ENCODE measurements at regions not wholly inside any gene's neighbourhood (a gene's known extent, or its start where the extent isn't known, plus 50 kb on each side); places are given as distances from the start of the nearest gene placed in this dataset.

DNA sequence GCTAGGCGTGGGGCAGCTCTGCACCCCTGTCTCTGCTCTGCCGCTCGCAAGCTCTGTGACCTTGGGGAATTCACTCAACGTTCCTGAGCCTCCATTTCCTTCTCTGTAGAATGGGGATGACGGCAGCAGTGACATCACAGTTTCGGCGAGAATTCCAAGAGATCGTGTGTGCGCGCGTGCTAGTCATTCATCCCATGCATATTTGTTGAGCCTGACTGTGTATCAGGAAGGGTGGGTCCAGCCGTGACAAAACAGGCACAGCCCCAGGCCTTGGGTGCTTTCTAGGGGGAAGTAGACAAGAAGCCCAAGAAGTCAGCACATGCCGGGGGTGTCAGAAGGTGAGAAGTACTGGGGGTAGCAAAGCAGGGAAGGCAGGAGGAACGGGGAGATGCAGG is 145.6 kb upstream of the NCOR2 start:
- Mint-ChIP-seq H3K36me3 (ENCODE audit: low read depth, unreplicated experiment) (peaks cover 1% of the 10 kb centered on the region), H3K27ac (ENCODE audit: unreplicated experiment) (no peak overlapping the region), H3K4me1 (ENCODE audit: low read depth, unreplicated experiment) (peaks cover 16% of the 10 kb centered on the region), H3K27me3 (ENCODE audit: low read depth, unreplicated experiment) (peaks cover 4% of the 10 kb centered on the region), H3K9me3 (ENCODE audit: unreplicated experiment) (no peaks in the 10 kb centered on the region), H3K4me3 (ENCODE audit: unreplicated experiment) (no peak overlapping the region)
- peak overlapping the region; percentile 83 for H3K4me2 ChIP-seq (ENCODE audit: low read length)
- no peak for FAIRE-seq
- no peaks in the 10 kb centered on the region for H3K27me3 ChIP-seq (ENCODE audit: insufficient read depth, low read length)
- H3K9me3 ChIP-seq (ENCODE audit: insufficient read depth, low read depth, low read length), result no peaks in the 10 kb centered on the region
- no peaks in the 10 kb centered on the region for H4K20me1 ChIP-seq (ENCODE audit: insufficient read depth, low read length)
- TF ChIP-seq, protein P1, sequence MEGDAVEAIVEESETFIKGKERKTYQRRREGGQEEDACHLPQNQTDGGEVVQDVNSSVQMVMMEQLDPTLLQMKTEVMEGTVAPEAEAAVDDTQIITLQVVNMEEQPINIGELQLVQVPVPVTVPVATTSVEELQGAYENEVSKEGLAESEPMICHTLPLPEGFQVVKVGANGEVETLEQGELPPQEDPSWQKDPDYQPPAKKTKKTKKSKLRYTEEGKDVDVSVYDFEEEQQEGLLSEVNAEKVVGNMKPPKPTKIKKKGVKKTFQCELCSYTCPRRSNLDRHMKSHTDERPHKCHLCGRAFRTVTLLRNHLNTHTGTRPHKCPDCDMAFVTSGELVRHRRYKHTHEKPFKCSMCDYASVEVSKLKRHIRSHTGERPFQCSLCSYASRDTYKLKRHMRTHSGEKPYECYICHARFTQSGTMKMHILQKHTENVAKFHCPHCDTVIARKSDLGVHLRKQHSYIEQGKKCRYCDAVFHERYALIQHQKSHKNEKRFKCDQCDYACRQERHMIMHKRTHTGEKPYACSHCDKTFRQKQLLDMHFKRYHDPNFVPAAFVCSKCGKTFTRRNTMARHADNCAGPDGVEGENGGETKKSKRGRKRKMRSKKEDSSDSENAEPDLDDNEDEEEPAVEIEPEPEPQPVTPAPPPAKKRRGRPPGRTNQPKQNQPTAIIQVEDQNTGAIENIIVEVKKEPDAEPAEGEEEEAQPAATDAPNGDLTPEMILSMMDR (IDR thresholded peaks at IDR 0.05; ENCODE audit: insufficient read depth, low read depth, low read length), result no peak
- no peak for TF ChIP-seq EZH2 (IDR thresholded peaks at IDR 0.05; ENCODE audit: insufficient read depth, low read length)
- H3K9ac ChIP-seq (ENCODE audit: low read length), result peak overlapping the region; percentile 66
- no peaks in the 10 kb centered on the region for H3K36me3 ChIP-seq (ENCODE audit: insufficient read depth, low read length)
- H3K4me1 ChIP-seq (ENCODE audit: insufficient read depth, low read length), result peaks cover 15% of the 10 kb centered on the region
- peak overlapping the region; percentile 50 for H3K4me3 ChIP-seq (ENCODE audit: insufficient read depth, low read depth, low read length)
- peak overlapping the region; percentile 74 for H2AFZ ChIP-seq (ENCODE audit: low read depth, low read length)
- no peaks in the 10 kb centered on the region for H3K79me2 ChIP-seq (ENCODE audit: insufficient read depth, low read length)
- H3K27ac ChIP-seq (ENCODE audit: low read depth, low read length), result peak overlapping the region; percentile 58
- peak; percentile 66 for DNase-seq (ENCODE audit: low read depth)

DNA sequence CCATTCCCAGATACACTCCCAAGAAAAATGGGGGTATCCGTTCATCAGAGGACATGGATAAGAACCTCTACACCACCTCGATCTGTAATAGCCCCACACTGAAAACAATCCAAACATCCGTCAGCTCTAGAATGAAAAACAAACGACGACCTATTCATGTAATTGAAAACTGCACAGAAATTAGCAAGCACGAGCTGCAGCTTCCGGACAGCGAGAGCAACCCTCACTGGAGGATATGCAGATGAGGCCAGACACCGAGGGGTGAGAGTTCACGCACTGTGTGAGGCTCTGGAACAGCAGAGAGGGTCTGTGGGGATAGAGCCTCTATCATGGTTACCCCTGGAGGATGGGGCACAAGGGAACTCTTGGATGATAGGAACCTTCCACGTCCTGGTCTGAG is 143.9 kb upstream of the NCOR2 start:
- Histone ChIP-seq H3K27ac (ENCODE audit: low read depth, low read length) (no peak overlapping the region), H3K9ac (ENCODE audit: low read length) (no peak overlapping the region), H2AFZ (ENCODE audit: low read depth, low read length) (no peak overlapping the region), H4K20me1 (ENCODE audit: insufficient read depth, low read length) (no peaks in the 10 kb centered on the region), H3K79me2 (ENCODE audit: insufficient read depth, low read length) (no peaks in the 10 kb centered on the region), H3K4me3 (ENCODE audit: insufficient read depth, low read depth, low read length) (no peak overlapping the region), H3K4me1 (ENCODE audit: insufficient read depth, low read length) (peaks cover 15% of the 10 kb centered on the region), H3K4me2 (ENCODE audit: low read length) (no peak overlapping the region), H3K27me3 (ENCODE audit: insufficient read depth, low read length) (no peaks in the 10 kb centered on the region), H3K36me3 (ENCODE audit: insufficient read depth, low read length) (no peaks in the 10 kb centered on the region), H3K9me3 (ENCODE audit: insufficient read depth, low read depth, low read length) (peaks cover 5% of the 10 kb centered on the region)
- H3K36me3 Mint-ChIP-seq (ENCODE audit: low read depth, unreplicated experiment), result peaks cover 1% of the 10 kb centered on the region
- H3K27me3 Mint-ChIP-seq (ENCODE audit: low read depth, unreplicated experiment), result peaks cover 5% of the 10 kb centered on the region
- peaks cover 16% of the 10 kb centered on the region for H3K4me1 Mint-ChIP-seq (ENCODE audit: low read depth, unreplicated experiment)
- DNase-seq (ENCODE audit: low read depth) (no peak), FAIRE-seq (no peak)
- H3K4me3 Mint-ChIP-seq (ENCODE audit: unreplicated experiment), result no peak overlapping the region
- no peak overlapping the region for H3K27ac Mint-ChIP-seq (ENCODE audit: unreplicated experiment)
- H3K9me3 Mint-ChIP-seq (ENCODE audit: unreplicated experiment), result peaks cover under 1% of the 10 kb centered on the region
- TF ChIP-seq, protein P1 (IDR thresholded peaks at IDR 0.05; ENCODE audit: insufficient read depth, low read depth, low read length), result no peak
- TF ChIP-seq EZH2 (IDR thresholded peaks at IDR 0.05; ENCODE audit: insufficient read depth, low read length), result no peak

DNA sequence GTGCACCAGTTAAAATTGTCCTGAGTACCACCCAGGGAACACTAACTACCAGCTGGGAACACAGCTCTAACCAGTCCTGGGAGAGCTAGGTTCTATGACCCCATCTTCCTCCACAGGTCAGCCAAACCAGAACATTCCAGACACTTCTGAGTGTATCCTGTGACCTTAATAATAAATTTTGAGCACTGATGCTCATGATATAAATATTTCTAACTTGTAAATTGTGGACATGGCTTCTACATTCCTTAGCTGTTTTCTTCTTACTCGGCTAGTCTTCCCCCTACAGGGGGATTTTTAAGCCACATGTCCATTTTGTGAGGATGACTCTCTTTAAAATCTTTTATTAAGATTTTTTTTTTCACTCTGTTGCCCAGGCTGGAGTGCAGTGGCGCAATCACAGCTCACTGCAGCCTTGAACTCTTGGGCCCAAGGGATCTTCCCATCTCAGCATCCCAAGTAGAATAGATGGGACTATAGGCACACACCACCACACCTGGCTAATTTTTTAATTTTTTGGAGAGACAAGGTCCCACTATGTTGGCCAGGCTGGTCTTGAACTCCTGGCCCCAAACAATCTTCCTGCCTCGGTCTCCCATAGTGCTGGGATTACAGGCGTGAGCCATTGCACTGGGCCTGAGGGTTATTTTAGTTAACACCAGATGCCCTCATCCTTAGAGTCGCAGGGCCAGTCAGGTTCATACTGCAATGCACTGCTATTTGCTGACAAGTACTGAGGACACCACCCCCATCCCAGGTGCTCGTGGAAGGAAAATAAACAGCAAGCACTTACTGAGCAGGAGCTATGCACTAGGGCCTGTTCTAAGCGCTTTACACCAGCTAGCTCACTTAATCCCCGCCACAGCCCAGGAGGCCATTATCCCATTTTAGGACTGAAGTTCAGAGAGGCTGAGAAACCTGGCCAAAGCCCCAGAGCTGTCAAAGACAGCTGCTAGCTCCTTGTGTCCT is 142.6 kb upstream of the NCOR2 start:
- DNase-seq (ENCODE audit: low read depth) (peak; percentile 81), FAIRE-seq (no peak)
- Histone ChIP-seq H3K4me2 (ENCODE audit: low read length) (no peak overlapping the region), H4K20me1 (ENCODE audit: insufficient read depth, low read length) (no peaks in the 10 kb centered on the region), H3K4me1 (ENCODE audit: insufficient read depth, low read length) (peaks cover 15% of the 10 kb centered on the region), H3K4me3 (ENCODE audit: insufficient read depth, low read depth, low read length) (no peak overlapping the region), H3K27me3 (ENCODE audit: insufficient read depth, low read length) (no peaks in the 10 kb centered on the region), H2AFZ (ENCODE audit: low read depth, low read length) (no peak overlapping the region), H3K9me3 (ENCODE audit: insufficient read depth, low read depth, low read length) (peaks cover 5% of the 10 kb centered on the region), H3K79me2 (ENCODE audit: insufficient read depth, low read length) (no peaks in the 10 kb centered on the region), H3K36me3 (ENCODE audit: insufficient read depth, low read length) (no peaks in the 10 kb centered on the region), H3K9ac (ENCODE audit: low read length) (no peak overlapping the region), H3K27ac (ENCODE audit: low read depth, low read length) (no peak overlapping the region)
- Mint-ChIP-seq H3K4me1 (ENCODE audit: low read depth, unreplicated experiment) (peaks cover 16% of the 10 kb centered on the region), H3K36me3 (ENCODE audit: low read depth, unreplicated experiment) (peaks cover 1% of the 10 kb centered on the region), H3K4me3 (ENCODE audit: unreplicated experiment) (no peak overlapping the region), H3K9me3 (ENCODE audit: unreplicated experiment) (peaks cover 2% of the 10 kb centered on the region), H3K27ac (ENCODE audit: unreplicated experiment) (no peak overlapping the region), H3K27me3 (ENCODE audit: low read depth, unreplicated experiment) (peaks cover 6% of the 10 kb centered on the region)
- TF ChIP-seq, protein P1 (IDR thresholded peaks at IDR 0.05; ENCODE audit: insufficient read depth, low read depth, low read length), result peak; percentile 22
- no peak for TF ChIP-seq EZH2 (IDR thresholded peaks at IDR 0.05; ENCODE audit: insufficient read depth, low read length)
